WERI-Rb-1 (cell line): ENCODE measurements at regions not wholly inside any gene's neighbourhood (a gene's known extent, or its start where the extent isn't known, plus 50 kb on each side); places are given as distances from the start of the nearest gene placed in this dataset.

Source experiments
- DNase-seq: peaks from one replicate; pipeline ENCODE4 v3.0.0-alpha.2; 2020
- H3K27ac ChIP-seq: fragments of 250-450 bp; sonication (Bioruptor Pico); 2 replicates; pipeline ENCODE4 v1.5.1; 2020; ENCODE audit warnings: mild to moderate bottlenecking, moderate library complexity
- H3K27me3 ChIP-seq: fragments of 250-450 bp; sonication (Bioruptor Pico); 2 replicates; pipeline ENCODE4 v1.5.1; 2021; ENCODE audit warnings: mild to moderate bottlenecking, low read depth, moderate library complexity; ENCODE audit not compliant: insufficient read depth, severe bottlenecking
- H3K36me3 ChIP-seq: fragments of 250-450 bp; sonication (Bioruptor Pico); 2 replicates; pipeline ENCODE4 v1.5.1; 2020; ENCODE audit warnings: mild to moderate bottlenecking, moderate library complexity
- H3K4me3 ChIP-seq: 2 replicates; pipeline ENCODE4 v1.5.1; 2011; ENCODE audit warnings: low read depth, mild to moderate bottlenecking, control low read depth, low read length
- H3K9me3 ChIP-seq: fragments of 250-450 bp; sonication (Bioruptor Pico); 2 replicates; pipeline ENCODE4 v1.5.1; 2021; ENCODE audit warnings: mild to moderate bottlenecking, moderate library complexity; ENCODE audit not compliant: severe bottlenecking
- CTCF ChIP-seq: IDR thresholded peaks from 2 replicates; pipeline ENCODE4 v1.5.1; 2011; ENCODE audit warnings: low read depth, mild to moderate bottlenecking, control low read depth, inconsistent platforms, low read length

- Histone ChIP-seq H3K4me3 (no peak overlapping the region), H3K27me3 (peaks cover 90% of the 10 kb centered on the region), H3K27ac (no peak overlapping the region), H3K9me3 (no peaks in the 10 kb centered on the region), H3K36me3 (no peaks in the 10 kb centered on the region)
- DNase-seq, result no peak
- TF ChIP-seq CTCF, result no peak
These were observed 224.3 kb downstream of the ANAPC1 start for GRCh38 chr2:111659361-111660333.

- DNase-seq, result no peak
- no peaks in the 10 kb centered on the region for H3K9me3 ChIP-seq
- no peak overlapping the region for H3K27ac ChIP-seq
- no peak for TF ChIP-seq CTCF
- no peak overlapping the region for H3K4me3 ChIP-seq
- H3K27me3 ChIP-seq, result peaks cover 90% of the 10 kb centered on the region
- no peaks in the 10 kb centered on the region for H3K36me3 ChIP-seq
These were observed 223.2 kb downstream of the ANAPC1 start for GRCh38 chr2:111660811-111661210.

GRCh38 chr2:111661286-111661940 lies 222.6 kb downstream of the ANAPC1 start:
- Histone ChIP-seq H3K27me3 (peaks cover 91% of the 10 kb centered on the region), H3K36me3 (no peaks in the 10 kb centered on the region), H3K9me3 (no peaks in the 10 kb centered on the region), H3K4me3 (no peak overlapping the region), H3K27ac (no peak overlapping the region)
- TF ChIP-seq CTCF, result no peak
- DNase-seq, result no peak

GRCh38 chr2:111662039-111662770 lies 221.8 kb downstream of the ANAPC1 start:
- Histone ChIP-seq H3K36me3 (no peaks in the 10 kb centered on the region), H3K27me3 (peaks cover 91% of the 10 kb centered on the region), H3K9me3 (no peaks in the 10 kb centered on the region), H3K27ac (no peak overlapping the region), H3K4me3 (no peak overlapping the region)
- no peak for DNase-seq
- no peak for TF ChIP-seq CTCF

GRCh38 chr2:111662771-111663470 lies 221.1 kb downstream of the ANAPC1 start:
- peaks cover 91% of the 10 kb centered on the region for H3K27me3 ChIP-seq
- DNase-seq, result no peak
- no peak overlapping the region for H3K27ac ChIP-seq
- H3K9me3 ChIP-seq, result no peaks in the 10 kb centered on the region
- no peak overlapping the region for H3K4me3 ChIP-seq
- TF ChIP-seq CTCF, result no peak
- no peaks in the 10 kb centered on the region for H3K36me3 ChIP-seq
